PC-3 (cell line): ENCODE measurements at regions not wholly inside any gene's neighbourhood (a gene's known extent, or its start where the extent isn't known, plus 50 kb on each side); places are given as distances from the start of the nearest gene placed in this dataset.
"Not testable (repeated sequence)": the region's sequence is repeated elsewhere in the genome, so short reads cannot be mapped to it uniquely, and the experiment has no call there.

ENCODE experiments used
- ATAC-seq: fragments of 200-7000 bp; cut with Tn5 transposase; 2 replicates; pipeline ENCODE4 v1.9.1; 2020; ENCODE audit warnings: mild to moderate bottlenecking, moderate library complexity
- BruUV-seq: library from RNA; stranded (reverse); fragments of 400-500 nt; replicated peaks from 2 replicates; lab custom pipeline; 2021; lab: Mats Ljungman, UMichigan
- CTCF ChIA-PET: fragments of 300-600 bp; sonication (Branson Sonifier 250); formaldehyde crosslinking; loops from one replicate; lab custom pipeline; 2022; ENCODE audit warnings: antibody characterized with exemption; lab: Charles Lee
- POLR2A ChIA-PET: fragments of 300-600 bp; sonication (Branson Sonifier 250); formaldehyde crosslinking; loops from one replicate; lab custom pipeline; 2022; ENCODE audit warnings: antibody characterized with exemption; ENCODE audit not compliant: unreplicated experiment; lab: Charles Lee
- DNase-seq: peaks from one replicate; pipeline ENCODE4 v3.0.0-alpha.2; 2015
- H2AFZ ChIP-seq: fragments of 300-600 bp; sonication (generic); 2 replicates; pipeline ENCODE4 v1.6.0; 2016; ENCODE audit warnings: antibody characterized with exemption, low read length
- H3F3A ChIP-seq: fragments of 300-600 bp; sonication (generic); one replicate; pipeline ENCODE4 v1.6.0; 2017; ENCODE audit warnings: antibody characterized with exemption, low read length, control low read depth, mild to moderate bottlenecking; ENCODE audit not compliant: unreplicated experiment
- H3K27ac ChIP-seq: fragments of 300-600 bp; sonication (generic); 2 replicates; pipeline ENCODE4 v1.5.1; 2016; ENCODE audit warnings: mild to moderate bottlenecking, low read length
- H3K27me3 ChIP-seq: fragments of 300-600 bp; sonication (generic); 2 replicates; pipeline ENCODE4 v1.6.1; 2016; ENCODE audit warnings: low read length, mixed read lengths
- H3K36me3 ChIP-seq: fragments of 300-600 bp; sonication (generic); 2 replicates; pipeline ENCODE4 v1.6.1; 2016; ENCODE audit warnings: low read depth, mixed run types, low read length, mixed read lengths
- H3K4me1 ChIP-seq: fragments of 300-600 bp; sonication (generic); 2 replicates; pipeline ENCODE4 v1.5.1; 2016; ENCODE audit warnings: low read length; ENCODE audit not compliant: insufficient read depth
- H3K4me2 ChIP-seq: fragments of 300-600 bp; sonication (generic); 2 replicates; pipeline ENCODE4 v1.6.0; 2016; ENCODE audit warnings: low read length
- H3K4me3 ChIP-seq: fragments of 300-600 bp; sonication (generic); 2 replicates; pipeline ENCODE4 v1.5.1; 2016; ENCODE audit warnings: mild to moderate bottlenecking, low read length, mixed read lengths
- H3K79me2 ChIP-seq: fragments of 300-600 bp; sonication (generic); 2 replicates; pipeline ENCODE4 v1.6.1; 2017; ENCODE audit warnings: low read length, mixed read lengths
- H3K9ac ChIP-seq: fragments of 300-600 bp; sonication (generic); 2 replicates; pipeline ENCODE4 v1.6.0; 2016; ENCODE audit warnings: mild to moderate bottlenecking, low read length
- H3K9me2 ChIP-seq: fragments of 300-600 bp; sonication (generic); replicated peaks from 2 replicates; pipeline ENCODE4 v1.6.1; 2016; ENCODE audit warnings: mixed run types, low read length, mixed read lengths
- H3K9me3 ChIP-seq: fragments of 300-600 bp; sonication (generic); 2 replicates; pipeline ENCODE4 v1.6.1; 2016; ENCODE audit warnings: low read length, mixed read lengths
- H4K20me1 ChIP-seq: fragments of 300-600 bp; sonication (generic); 2 replicates; pipeline ENCODE4 v1.6.1; 2016; ENCODE audit warnings: low read length, mixed read lengths
- CTCF ChIP-seq: fragments of 300-600 bp; sonication (generic); conservative IDR thresholded peaks from 2 replicates; pipeline ENCODE4 v1.5.1; 2017; ENCODE audit warnings: antibody characterized with exemption, low read depth, mild to moderate bottlenecking, low read length
- EZH2 ChIP-seq: fragments of 300-600 bp; sonication (generic); IDR thresholded peaks from one replicate; pipeline ENCODE4 v1.6.1; 2017; ENCODE audit warnings: antibody characterized with exemption, mild to moderate bottlenecking, low read length; ENCODE audit not compliant: unreplicated experiment
- EZH2phosphoT487 ChIP-seq: fragments of 300-600 bp; sonication (generic); IDR thresholded peaks from 2 replicates; pipeline ENCODE4 v1.6.1; 2018; ENCODE audit warnings: mild to moderate bottlenecking, antibody characterized with exemption, low read length, borderline replicate concordance
- intact Hi-C: fragments of 100-400 bp; cut with micrococcal nuclease; formaldehyde crosslinking; loops from 2 replicates; pipeline ENCODE4 v1.9.0; 2023

GRCh38 chr12:131340616-131341210 lies 370.2 kb upstream of the SFSWAP start:
- H3K27me3 ChIP-seq = peaks cover 17% of the 10 kb centered on the region
- no peak overlapping the region for H3K9ac ChIP-seq
- H3K9me3 ChIP-seq = no peaks in the 10 kb centered on the region
- H3K79me2 ChIP-seq = no peaks in the 10 kb centered on the region
- no peaks in the 10 kb centered on the region for H3K9me2 ChIP-seq
- ATAC-seq = no peak
- no peak overlapping the region for H3K4me3 ChIP-seq
- DNase-seq = no peak
- H3K4me1 ChIP-seq = no peaks in the 10 kb centered on the region
- no TSS peak for BruUV-seq
- H2AFZ ChIP-seq = no peak overlapping the region
- no peaks in the 10 kb centered on the region for H4K20me1 ChIP-seq
- H3K27ac ChIP-seq = no peak overlapping the region
- CTCF ChIA-PET = no interaction called here
- POLR2A ChIA-PET = no interaction called here
- H3F3A ChIP-seq = no peaks in the 10 kb centered on the region
- H3K36me3 ChIP-seq = no peaks in the 10 kb centered on the region
- H3K4me2 ChIP-seq = no peak overlapping the region
- intact Hi-C loops = no loop called here
- no peak for TF ChIP-seq EZH2
- no peak for TF ChIP-seq CTCF
- TF ChIP-seq EZH2phosphoT487 = no peak

GRCh38 chr12:131341608-131342007 lies 369.3 kb upstream of the SFSWAP start:
- H4K20me1 ChIP-seq, H3K9me2 ChIP-seq, H3K9ac ChIP-seq, POLR2A ChIA-PET, H2AFZ ChIP-seq, H3K9me3 ChIP-seq, intact Hi-C loops, H3K79me2 ChIP-seq, H3F3A ChIP-seq, ATAC-seq, H3K36me3 ChIP-seq, H3K4me1 ChIP-seq, CTCF ChIA-PET, BruUV-seq, H3K4me2 ChIP-seq, H3K4me3 ChIP-seq, DNase-seq, H3K27ac ChIP-seq: not testable (repeated sequence)
- peaks cover 22% of the 10 kb centered on the region for H3K27me3 ChIP-seq

GRCh38 chr12:131343436-131343835 lies 367.5 kb upstream of the SFSWAP start:
- H3K4me1 ChIP-seq, H3K4me2 ChIP-seq, H3K27ac ChIP-seq, POLR2A ChIA-PET, H3K36me3 ChIP-seq, H2AFZ ChIP-seq, H3K4me3 ChIP-seq, intact Hi-C loops, BruUV-seq, H3K9me3 ChIP-seq, DNase-seq, H3K79me2 ChIP-seq, H3K9ac ChIP-seq, H3F3A ChIP-seq, H4K20me1 ChIP-seq, ATAC-seq, CTCF ChIA-PET, H3K9me2 ChIP-seq: not testable (repeated sequence)
- H3K27me3 ChIP-seq = peaks cover 38% of the 10 kb centered on the region

GRCh38 chr12:131344715-131345520 lies 366.0 kb upstream of the SFSWAP start:
- H4K20me1 ChIP-seq, H3K4me3 ChIP-seq, H3K9ac ChIP-seq, POLR2A ChIA-PET, H3K36me3 ChIP-seq, H2AFZ ChIP-seq, H3K9me3 ChIP-seq, H3K27ac ChIP-seq, H3K79me2 ChIP-seq, CTCF ChIA-PET, BruUV-seq, H3K4me2 ChIP-seq, H3K9me2 ChIP-seq, DNase-seq, H3F3A ChIP-seq, H3K4me1 ChIP-seq, ATAC-seq: not testable (repeated sequence)
- peaks cover 53% of the 10 kb centered on the region for H3K27me3 ChIP-seq
- intact Hi-C loops = loop anchor here (5.0 kb wide), 1 partner anchor 277 kb away; no protein-coding TSS in a partner anchor
